OCI-LY1 (cell line): ENCODE measurements at regions not wholly inside any gene's neighbourhood (a gene's known extent, or its start where the extent isn't known, plus 50 kb on each side); places are given as distances from the start of the nearest gene placed in this dataset.

Experiments used
- CTCF ChIP-seq: fragments of 200-600 bp; sonication (generic), shearing (Covaris generic); IDR thresholded peaks from 2 replicates; pipeline ENCODE4 v1.5.1; 2017; ENCODE audit warnings: mild to moderate bottlenecking, antibody characterized with exemption, low read length, moderate library complexity, mixed read lengths
- EZH2 ChIP-seq: fragments of 200-600 bp; sonication (generic), shearing (Covaris generic); IDR thresholded peaks from 2 replicates; pipeline ENCODE4 v1.8.0; 2017; ENCODE audit warnings: borderline replicate concordance, mixed run types, mild to moderate bottlenecking, antibody characterized with exemption, low read length, moderate library complexity, mixed read lengths

- TF ChIP-seq CTCF: no peak
- TF ChIP-seq EZH2: no peak
These were observed 934.9 kb downstream of the BRD1 start for GRCh38 chr22:48892578-48893287.
